Naive B cell (primary cell): ENCODE measurements at regions not wholly inside any gene's neighbourhood (a gene's known extent, or its start where the extent isn't known, plus 50 kb on each side); places are given as distances from the start of the nearest gene placed in this dataset.

Experiments used
- ATAC-seq, 2 donors: fragments of 150-1000 bp; cut with Tn5 transposase; 2 replicates each; pipeline ENCODE4 v1.10.0; 2021; ENCODE audit warnings: low read depth in 2 of 2, mild to moderate bottlenecking in 2 of 2, moderate library complexity in 2 of 2
- DNase-seq: peaks from one replicate; pipeline ENCODE4 v3.0.0; 2022
- H3K27ac Mint-ChIP-seq, 6 donors: one replicate each; pipeline ENCODE4 v1.8.0; 2020 to 2022; ENCODE audit warnings: mild to moderate bottlenecking in 6 of 6, mixed read lengths in 6 of 6, moderate library complexity in 5 of 6, inconsistent platforms in 2 of 6
- H3K27me3 Mint-ChIP-seq, 3 donors: one replicate each; pipeline ENCODE4 v1.8.0; 2021 to 2022; ENCODE audit warnings: mixed read lengths in 3 of 3, mild to moderate bottlenecking in 1 of 3
- H3K36me3 Mint-ChIP-seq, 2 donors: one replicate each; pipeline ENCODE4 v1.8.0; 2020 to 2022; ENCODE audit warnings: mixed read lengths in 2 of 2, inconsistent platforms in 1 of 2, mild to moderate bottlenecking in 1 of 2
- H3K4me1 Mint-ChIP-seq, 3 donors: one replicate each; pipeline ENCODE4 v1.8.0; 2020 to 2022; ENCODE audit warnings: mixed read lengths in 3 of 3, inconsistent platforms in 1 of 3, mild to moderate bottlenecking in 1 of 3, moderate library complexity in 1 of 3
- H3K4me3 Mint-ChIP-seq, 8 donors: one replicate each; pipeline ENCODE4 v1.8.0; 2020 to 2022; ENCODE audit warnings: mild to moderate bottlenecking in 8 of 8, mixed read lengths in 8 of 8, moderate library complexity in 8 of 8, inconsistent platforms in 2 of 8
- H3K9me3 Mint-ChIP-seq, 7 donors: one replicate each; pipeline ENCODE4 v1.8.0; 2020 to 2022; ENCODE audit warnings: mixed read lengths in 7 of 7, mild to moderate bottlenecking in 5 of 7, inconsistent platforms in 2 of 7, moderate library complexity in 1 of 7

DNA sequence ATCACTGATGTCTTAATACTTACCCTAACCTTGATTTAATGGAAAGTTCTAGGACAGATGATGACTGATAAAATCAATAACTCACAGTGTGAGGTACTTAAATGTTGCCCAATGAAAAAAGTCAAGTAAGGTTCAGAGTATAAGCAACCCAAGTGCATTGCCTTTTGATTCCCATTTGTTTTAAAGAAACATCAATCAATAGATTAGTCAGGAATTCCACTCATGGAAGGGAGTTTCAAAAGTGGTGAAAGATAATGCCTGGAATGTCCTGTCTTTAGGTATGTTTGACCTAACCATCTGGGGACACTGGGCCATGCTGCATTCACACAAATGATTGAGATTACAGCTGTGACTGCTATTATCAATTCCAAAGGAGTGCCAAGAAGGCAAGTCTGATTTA is 259.7 kb downstream of the PPARGC1A start:
- Mint-ChIP-seq H3K4me3 (no peak overlapping the region), H3K27ac (no peak overlapping the region), H3K36me3 (no peaks in the 10 kb centered on the region), H3K27me3 (no peaks in the 10 kb centered on the region), H3K9me3 (peaks cover 0 to 9% (median 4%) of the 10 kb centered on the region in 7 donors), H3K4me1 (no peaks in the 10 kb centered on the region)
- DNase-seq (no peak), ATAC-seq (no peak)

DNA sequence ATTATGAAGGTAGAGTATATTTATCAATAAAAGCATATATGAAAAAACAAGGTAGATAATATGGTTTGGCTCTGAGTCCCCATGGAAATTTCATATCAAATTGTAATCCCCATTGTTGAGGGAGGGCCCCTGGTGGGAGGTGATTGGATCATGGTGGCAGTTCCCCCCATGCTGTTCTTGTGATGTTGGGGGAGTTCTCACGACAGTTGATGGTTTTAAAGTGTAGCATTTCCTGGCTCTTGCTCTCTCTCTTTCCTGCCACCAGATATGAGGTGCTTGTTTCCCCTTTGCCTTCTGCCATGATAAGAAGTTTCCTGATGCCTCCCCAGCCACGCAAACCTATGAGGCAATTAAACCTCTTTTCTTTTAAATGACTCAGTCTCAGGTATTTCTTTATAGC is 260.4 kb downstream of the PPARGC1A start:
- H3K4me1 Mint-ChIP-seq, result no peaks in the 10 kb centered on the region
- H3K36me3 Mint-ChIP-seq, result no peaks in the 10 kb centered on the region
- H3K9me3 Mint-ChIP-seq, result peaks cover 0 to 8% (median 5%) of the 10 kb centered on the region in 7 donors
- H3K27me3 Mint-ChIP-seq, result no peaks in the 10 kb centered on the region
- DNase-seq, result no peak
- no peak overlapping the region for H3K27ac Mint-ChIP-seq
- no peak for ATAC-seq
- H3K4me3 Mint-ChIP-seq, result no peak overlapping the region

DNA sequence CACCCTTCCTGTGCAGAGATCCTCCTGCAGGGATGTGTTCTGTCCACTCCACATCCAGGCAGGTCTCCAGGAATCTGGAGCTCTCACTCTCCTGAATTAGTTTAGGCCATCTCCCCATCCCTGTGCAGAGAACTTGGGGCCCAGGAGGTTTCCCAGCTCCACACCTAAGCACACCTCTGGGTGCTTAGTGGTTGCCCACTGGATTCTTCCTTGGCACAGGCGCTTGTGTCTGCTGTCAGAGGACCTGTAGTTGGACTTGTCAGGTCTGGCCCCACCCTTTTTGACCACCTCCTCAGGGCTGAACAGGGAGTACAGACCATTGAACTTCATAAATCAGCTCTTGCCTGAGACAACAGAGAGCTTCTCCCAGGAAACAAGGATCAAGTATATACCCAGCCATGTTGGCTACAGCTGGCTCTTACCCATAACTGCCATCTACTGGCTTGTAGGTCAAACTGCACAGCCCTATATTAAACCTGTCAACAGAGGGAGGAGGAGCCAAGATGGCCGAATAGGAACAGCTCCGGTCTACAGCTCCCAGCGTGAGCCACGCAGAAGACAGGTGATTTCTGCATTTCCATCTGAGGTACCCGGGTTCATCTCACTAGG is 275.5 kb downstream of the PPARGC1A start:
- no peak overlapping the region for H3K27ac Mint-ChIP-seq
- H3K36me3 Mint-ChIP-seq, result no peaks in the 10 kb centered on the region
- DNase-seq (no peak), ATAC-seq (no peak)
- no peaks in the 10 kb centered on the region for H3K4me1 Mint-ChIP-seq
- no peak overlapping the region for H3K4me3 Mint-ChIP-seq
- no peaks in the 10 kb centered on the region for H3K27me3 Mint-ChIP-seq
- H3K9me3 Mint-ChIP-seq, result peaks cover 0 to 3% (median 0%) of the 10 kb centered on the region in 7 donors

DNA sequence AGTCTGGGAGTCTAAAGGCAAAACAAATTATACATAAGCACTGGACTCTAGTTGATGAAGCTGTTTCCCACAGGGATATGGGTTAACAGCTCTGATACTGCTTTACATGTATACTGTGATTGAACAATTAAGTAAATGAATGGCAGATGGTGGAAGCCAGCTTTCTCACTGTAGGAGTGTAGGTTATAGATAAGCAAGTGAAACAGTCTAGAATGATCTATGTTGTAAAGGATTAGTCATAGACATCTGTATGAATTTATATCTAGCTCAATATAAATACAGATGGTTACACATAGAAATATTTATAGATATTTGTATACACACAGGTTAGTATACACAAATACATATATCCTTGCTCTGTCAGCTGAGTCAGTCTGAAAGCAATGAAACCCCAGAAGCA is 276.1 kb downstream of the PPARGC1A start:
- ATAC-seq (no peak), DNase-seq (no peak)
- Mint-ChIP-seq H3K4me1 (no peaks in the 10 kb centered on the region), H3K36me3 (no peaks in the 10 kb centered on the region), H3K27me3 (no peaks in the 10 kb centered on the region), H3K27ac (no peak overlapping the region), H3K9me3 (peaks cover 0 to 4% (median 2%) of the 10 kb centered on the region in 7 donors), H3K4me3 (no peak overlapping the region)

DNA sequence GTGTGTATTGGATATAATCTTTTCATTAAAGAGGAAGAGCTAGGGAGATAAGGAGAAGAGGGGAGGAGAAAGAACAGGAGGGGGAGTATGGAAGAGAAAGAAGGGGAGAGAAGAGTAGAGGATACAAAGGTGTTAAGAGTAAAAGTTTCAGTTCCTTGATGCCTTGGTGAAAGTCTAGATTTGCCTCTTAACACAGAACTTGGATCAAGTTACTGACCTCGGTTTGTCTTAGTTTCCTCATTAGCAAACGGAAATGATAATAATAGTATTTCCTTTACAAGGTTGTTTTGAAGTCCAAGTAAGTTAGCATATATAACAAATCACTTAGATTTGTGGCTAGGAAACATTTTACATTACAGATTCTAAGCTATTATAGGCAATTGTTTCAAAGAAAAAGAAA is 287.1 kb downstream of the PPARGC1A start:
- Mint-ChIP-seq H3K27ac (no peak overlapping the region), H3K9me3 (peaks cover 0 to 9% (median 0%) of the 10 kb centered on the region in 7 donors), H3K36me3 (no peaks in the 10 kb centered on the region), H3K27me3 (no peaks in the 10 kb centered on the region), H3K4me1 (no peaks in the 10 kb centered on the region), H3K4me3 (no peak overlapping the region)
- DNase-seq (no peak), ATAC-seq (no peak)

DNA sequence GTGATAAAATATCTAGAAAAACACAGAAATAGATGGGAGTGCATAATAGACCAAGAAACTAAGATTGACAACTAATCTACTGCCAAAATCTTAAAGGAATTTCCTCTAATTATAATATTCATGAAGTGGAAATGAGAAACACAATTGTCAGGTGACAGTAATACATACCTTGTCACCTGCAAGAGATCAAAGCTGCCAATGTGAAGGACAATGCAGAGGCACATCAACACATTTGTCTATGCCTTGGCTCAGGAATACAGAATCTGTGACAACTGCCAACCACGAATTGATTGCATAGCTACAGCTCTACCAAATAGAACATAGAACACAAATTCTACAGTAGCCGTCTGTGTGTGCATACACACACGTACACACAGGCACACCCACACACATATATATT is 295.7 kb downstream of the PPARGC1A start:
- DNase-seq (no peak), ATAC-seq (no peak)
- Mint-ChIP-seq H3K27me3 (no peaks in the 10 kb centered on the region), H3K27ac (no peak overlapping the region), H3K4me1 (no peaks in the 10 kb centered on the region), H3K36me3 (no peaks in the 10 kb centered on the region), H3K9me3 (peaks cover 0 to 15% (median 5%) of the 10 kb centered on the region in 7 donors), H3K4me3 (no peak overlapping the region)

DNA sequence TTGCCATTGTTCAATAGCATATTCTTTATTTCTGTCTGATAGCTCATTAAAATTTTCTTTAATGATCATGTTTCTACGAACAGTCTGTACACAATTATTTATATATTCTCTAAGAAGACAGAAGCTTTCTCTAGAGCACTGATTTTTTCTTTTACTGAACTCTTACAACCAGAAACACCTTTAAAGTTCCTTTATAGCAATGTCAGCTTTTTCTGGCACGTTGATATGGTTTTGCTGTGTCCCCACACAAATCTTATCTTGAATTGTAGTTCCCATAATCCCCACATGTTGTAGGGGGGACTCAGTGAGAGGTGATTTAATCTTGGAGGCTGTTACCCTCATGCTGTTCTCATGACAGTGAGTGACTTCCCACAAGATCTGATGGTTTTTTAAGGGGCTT is 299.4 kb downstream of the PPARGC1A start:
- ATAC-seq (no peak), DNase-seq (no peak)
- Mint-ChIP-seq H3K27ac (no peak overlapping the region), H3K36me3 (no peaks in the 10 kb centered on the region), H3K27me3 (no peaks in the 10 kb centered on the region), H3K9me3 (peaks cover 0 to 15% (median 5%) of the 10 kb centered on the region in 7 donors), H3K4me3 (no peak overlapping the region), H3K4me1 (no peaks in the 10 kb centered on the region)

DNA sequence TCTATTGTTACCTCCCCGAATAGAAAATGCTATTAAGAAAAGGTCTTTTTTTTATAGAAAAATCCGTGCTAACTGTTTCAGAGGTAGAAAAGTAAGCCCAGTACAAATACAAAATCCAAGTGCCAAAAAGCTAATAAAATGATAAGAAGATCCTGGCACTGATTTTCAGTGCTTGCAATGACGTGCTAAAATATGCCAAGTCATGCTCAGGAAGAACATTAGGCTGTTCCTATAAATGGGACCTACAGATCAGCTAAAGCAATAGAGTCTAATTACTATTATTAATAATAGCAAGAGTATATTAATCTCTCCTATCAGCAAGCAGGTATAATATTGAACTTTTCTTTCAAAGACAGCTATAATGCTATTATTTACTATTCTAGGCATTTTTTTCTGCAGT is 305.8 kb downstream of the PPARGC1A start:
- no peak overlapping the region for H3K27ac Mint-ChIP-seq
- no peak overlapping the region for H3K4me3 Mint-ChIP-seq
- DNase-seq, result no peak
- no peaks in the 10 kb centered on the region for H3K4me1 Mint-ChIP-seq
- no peak for ATAC-seq
- peaks cover 0 to 7% (median 0%) of the 10 kb centered on the region in 7 donors for H3K9me3 Mint-ChIP-seq
- no peaks in the 10 kb centered on the region for H3K27me3 Mint-ChIP-seq
- no peaks in the 10 kb centered on the region for H3K36me3 Mint-ChIP-seq

DNA sequence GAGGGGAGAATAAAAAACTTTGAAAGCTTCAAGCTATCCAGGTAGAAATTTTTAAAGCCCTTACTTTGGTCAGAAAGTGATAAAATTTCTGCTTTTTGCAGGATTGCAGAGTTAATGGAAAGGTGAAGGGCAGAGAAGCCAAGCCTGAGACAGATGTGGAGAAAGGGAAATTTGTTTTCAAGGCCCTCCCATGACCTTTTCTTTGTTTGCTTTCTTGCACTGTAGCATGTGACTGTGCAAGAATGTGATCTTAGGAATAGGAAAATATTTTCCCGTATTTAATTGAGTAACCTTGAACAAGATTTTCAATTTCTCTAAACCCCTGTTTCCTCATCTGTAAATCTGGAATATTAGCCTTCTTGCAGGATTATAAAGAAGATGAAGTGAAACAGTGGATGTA is 307.2 kb downstream of the PPARGC1A start:
- ATAC-seq (no peak), DNase-seq (no peak)
- H3K27me3 Mint-ChIP-seq, result no peaks in the 10 kb centered on the region
- no peak overlapping the region for H3K27ac Mint-ChIP-seq
- H3K36me3 Mint-ChIP-seq, result no peaks in the 10 kb centered on the region
- H3K4me1 Mint-ChIP-seq, result no peaks in the 10 kb centered on the region
- H3K9me3 Mint-ChIP-seq, result peaks cover 0 to 7% (median under 1%) of the 10 kb centered on the region in 7 donors
- no peak overlapping the region for H3K4me3 Mint-ChIP-seq

DNA sequence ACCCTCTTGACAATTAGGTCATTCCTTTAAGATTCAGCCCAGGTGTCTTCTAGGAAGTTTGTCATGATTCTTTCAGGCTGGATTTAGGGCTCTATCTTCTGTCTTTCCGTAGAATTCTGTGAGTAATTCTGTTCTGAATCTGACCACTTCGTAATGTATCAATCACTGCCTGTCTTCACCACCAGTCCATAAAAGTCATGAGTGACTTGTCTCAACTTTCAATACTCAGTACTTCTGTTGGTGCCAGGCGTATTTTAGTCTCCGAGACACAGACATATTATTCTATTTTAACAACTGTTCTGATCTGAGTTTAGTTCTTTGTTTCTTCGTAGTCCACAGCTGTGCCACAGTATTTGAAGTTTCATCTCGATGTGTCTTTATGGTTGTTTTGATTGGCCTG is 310.7 kb downstream of the PPARGC1A start:
- Mint-ChIP-seq H3K9me3 (peaks cover 0 to 3% (median 0%) of the 10 kb centered on the region in 7 donors), H3K4me1 (no peaks in the 10 kb centered on the region), H3K36me3 (no peaks in the 10 kb centered on the region), H3K27ac (no peak overlapping the region), H3K27me3 (no peaks in the 10 kb centered on the region), H3K4me3 (no peak overlapping the region)
- DNase-seq, result no peak
- ATAC-seq, result no peak

DNA sequence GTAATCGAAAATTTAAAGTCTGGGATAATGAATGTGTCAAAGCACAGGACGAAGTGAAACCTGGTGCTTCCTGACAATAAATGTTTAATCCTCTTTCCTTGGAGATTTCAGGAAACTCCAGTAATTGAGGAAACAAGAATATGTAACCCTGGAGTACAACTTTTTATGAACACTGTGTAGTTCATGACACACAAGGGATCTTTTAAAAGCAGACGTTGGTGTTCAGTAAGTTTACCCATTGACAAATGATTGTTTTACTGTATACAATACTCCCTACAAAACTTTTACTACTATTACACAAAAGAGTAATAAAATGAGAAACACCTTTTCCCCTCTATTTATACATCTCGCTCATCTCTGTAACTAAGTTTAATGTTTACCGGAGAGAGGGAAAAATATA is 312.4 kb downstream of the PPARGC1A start:
- Mint-ChIP-seq H3K27ac (no peak overlapping the region), H3K27me3 (no peaks in the 10 kb centered on the region), H3K4me1 (no peaks in the 10 kb centered on the region), H3K9me3 (peaks cover 0 to 7% (median 0%) of the 10 kb centered on the region in 7 donors), H3K4me3 (no peak overlapping the region), H3K36me3 (no peaks in the 10 kb centered on the region)
- DNase-seq (no peak), ATAC-seq (no peak)

DNA sequence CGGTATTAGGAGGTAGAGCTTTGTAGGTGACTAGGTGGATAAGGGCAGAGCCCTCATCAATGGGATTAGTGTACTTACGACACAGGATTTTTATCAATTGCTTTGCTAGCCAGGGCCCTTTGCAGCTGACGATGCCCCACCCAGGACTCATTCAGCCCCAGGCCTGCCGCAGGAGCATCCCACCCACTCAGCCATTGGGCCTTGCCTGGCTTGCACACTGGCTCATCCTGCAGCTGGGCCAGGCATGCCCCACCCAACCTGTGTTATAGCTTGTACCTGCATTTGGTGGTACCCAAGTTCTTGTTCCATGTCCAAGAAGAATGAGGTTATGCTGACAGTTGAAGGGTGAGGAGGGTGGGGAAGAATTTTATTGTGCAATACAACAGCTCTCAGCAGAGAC is 317.5 kb downstream of the PPARGC1A start:
- H3K9me3 Mint-ChIP-seq, result peaks cover 0 to 7% (median 0%) of the 10 kb centered on the region in 7 donors
- H3K4me1 Mint-ChIP-seq, result no peaks in the 10 kb centered on the region
- H3K27ac Mint-ChIP-seq, result no peak overlapping the region
- no peak overlapping the region for H3K4me3 Mint-ChIP-seq
- H3K36me3 Mint-ChIP-seq, result no peaks in the 10 kb centered on the region
- H3K27me3 Mint-ChIP-seq, result no peaks in the 10 kb centered on the region
- no peak for DNase-seq
- no peak for ATAC-seq

DNA sequence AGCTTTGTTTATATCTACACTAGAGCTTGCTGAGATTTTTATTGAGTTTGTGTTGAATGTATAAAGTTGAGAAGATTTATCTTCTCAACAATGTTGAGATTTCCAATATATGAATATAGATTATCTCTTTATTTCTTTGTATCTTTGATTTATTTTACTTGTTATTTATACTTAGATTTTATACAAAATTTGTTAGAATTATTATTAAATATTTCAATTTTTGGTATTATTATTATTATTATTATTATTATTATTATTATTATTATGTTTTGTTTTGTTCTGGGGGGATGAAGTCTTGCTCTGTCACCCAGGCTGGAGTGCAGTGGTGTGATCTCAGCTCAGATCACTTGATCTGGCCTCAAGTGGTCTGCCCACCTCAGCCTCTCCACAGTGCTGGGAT is 322.5 kb downstream of the PPARGC1A start:
- DNase-seq, result no peak
- no peak overlapping the region for H3K4me3 Mint-ChIP-seq
- H3K9me3 Mint-ChIP-seq, result peaks cover 0 to 6% (median 2%) of the 10 kb centered on the region in 7 donors
- H3K27ac Mint-ChIP-seq, result no peak overlapping the region
- no peak for ATAC-seq
- H3K36me3 Mint-ChIP-seq, result no peaks in the 10 kb centered on the region
- no peaks in the 10 kb centered on the region for H3K27me3 Mint-ChIP-seq
- H3K4me1 Mint-ChIP-seq, result no peaks in the 10 kb centered on the region

DNA sequence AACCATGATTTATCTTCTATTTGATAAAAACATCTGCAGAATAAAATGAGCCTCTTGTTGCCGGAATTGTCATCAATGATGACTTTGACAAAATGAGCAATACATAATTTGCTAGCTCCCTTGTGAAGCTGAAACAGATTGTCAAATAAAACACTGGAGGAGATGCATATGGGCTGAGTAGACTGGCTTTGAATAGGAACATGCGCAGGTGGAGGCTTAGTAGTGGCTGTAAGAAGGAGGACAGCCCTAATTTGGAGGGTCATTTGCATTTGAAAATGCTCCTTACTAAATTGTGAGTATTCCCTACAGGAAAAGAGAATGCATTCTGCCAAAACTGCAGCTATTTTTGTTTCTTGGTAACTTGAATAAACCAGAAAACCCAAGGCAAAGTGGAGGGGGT is 329.1 kb downstream of the PPARGC1A start:
- H3K9me3 Mint-ChIP-seq, result peaks cover 0 to 16% (median 4%) of the 10 kb centered on the region in 7 donors
- H3K27me3 Mint-ChIP-seq, result no peaks in the 10 kb centered on the region
- ATAC-seq, result no peak
- no peaks in the 10 kb centered on the region for H3K4me1 Mint-ChIP-seq
- H3K4me3 Mint-ChIP-seq, result no peak overlapping the region
- no peak for DNase-seq
- no peaks in the 10 kb centered on the region for H3K36me3 Mint-ChIP-seq
- no peak overlapping the region for H3K27ac Mint-ChIP-seq

DNA sequence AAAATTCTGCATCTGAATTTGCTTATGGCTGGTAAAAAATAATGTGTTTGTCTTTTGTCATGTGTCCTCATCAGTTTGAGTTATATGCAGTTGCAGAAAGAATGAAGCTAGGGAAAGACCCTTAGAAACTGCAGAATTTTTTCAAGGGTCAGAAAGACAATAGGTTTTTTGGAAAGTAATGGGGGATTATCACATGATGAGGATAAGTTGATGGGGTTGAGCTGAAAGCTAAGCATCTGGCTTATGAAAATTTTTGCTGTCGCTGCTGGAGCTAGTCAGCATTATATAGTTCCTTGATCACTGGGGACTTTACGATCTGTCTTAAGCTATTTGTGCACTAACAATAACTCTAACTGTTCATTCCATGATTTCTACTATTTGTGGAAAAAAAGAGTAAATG is 331.7 kb downstream of the PPARGC1A start:
- DNase-seq (no peak), ATAC-seq (no peak)
- no peaks in the 10 kb centered on the region for H3K36me3 Mint-ChIP-seq
- peaks cover 6 to 17% (median 9%) of the 10 kb centered on the region in 7 donors for H3K9me3 Mint-ChIP-seq
- H3K27ac Mint-ChIP-seq, result no peak overlapping the region
- no peaks in the 10 kb centered on the region for H3K27me3 Mint-ChIP-seq
- H3K4me1 Mint-ChIP-seq, result no peaks in the 10 kb centered on the region
- H3K4me3 Mint-ChIP-seq, result no peak overlapping the region
